AG04450 (cell line): ENCODE measurements at regions not wholly inside any gene's neighbourhood (a gene's known extent, or its start where the extent isn't known, plus 50 kb on each side); places are given as distances from the start of the nearest gene placed in this dataset.

ENCODE experiments used
- CTCF ChIA-PET: fragments of 300-600, 350-600 bp; formaldehyde crosslinking; extraction: SDS; loops from one replicate; lab custom pipeline; 2022; ENCODE audit warnings: antibody characterized with exemption, inconsistent platforms; lab: Charles Lee
- POLR2A ChIA-PET: fragments of 350-600 bp; formaldehyde crosslinking; extraction: SDS; loops from one replicate; lab custom pipeline; 2021; ENCODE audit warnings: antibody characterized with exemption, inconsistent platforms; lab: Yijun Ruan, JAX
- DNase-seq: peaks from one replicate; pipeline ENCODE4 v3.0.0-alpha.2; 2011; ENCODE audit warnings: low read depth, low spot score
- H3K27ac ChIP-seq: one replicate; pipeline ENCODE4 v1.5.1; 2012; ENCODE audit warnings: low read depth, low read length, control low read depth
- H3K27me3 ChIP-seq: one replicate; pipeline ENCODE4 v1.6.0; 2012; ENCODE audit warnings: low read length; ENCODE audit not compliant: control insufficient read depth, insufficient read depth
- H3K4me3 ChIP-seq: 2 replicates; pipeline ENCODE4 v1.5.1; 2011; ENCODE audit warnings: mild to moderate bottlenecking, low read depth, low read length, control low read depth
- H3K9me3 ChIP-seq: 2 replicates; pipeline ENCODE4 v1.5.1; 2012; ENCODE audit warnings: low read length; ENCODE audit not compliant: control insufficient read depth, insufficient read depth
- TF ChIP-seq, protein P1 (sequence below): IDR thresholded peaks from 2 replicates; pipeline ENCODE4 v1.5.1; 2011; ENCODE audit warnings: low read depth, low read length, control low read depth, inconsistent platforms

DNA sequence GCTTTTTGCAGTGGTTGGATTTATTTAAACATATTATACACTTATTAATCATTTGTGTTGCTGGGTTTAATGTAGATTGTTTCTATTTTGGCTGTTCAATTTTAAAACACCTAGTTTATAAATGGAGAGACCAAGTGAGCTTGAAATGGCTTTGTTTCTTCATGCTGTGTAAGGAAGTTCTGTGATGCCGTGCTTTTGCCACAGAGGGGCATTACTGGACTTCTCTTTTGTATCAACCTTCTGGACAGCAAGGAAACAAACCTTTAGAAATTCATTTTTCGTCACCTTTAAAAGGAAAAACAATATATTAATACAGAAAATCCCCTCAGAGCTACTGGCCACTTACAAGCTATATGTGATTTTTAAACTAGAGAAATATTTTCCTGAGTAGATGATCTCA, 81.9 kb downstream of the DMRTA1 start:
- Histone ChIP-seq H3K4me3 (no peak overlapping the region), H3K9me3 (no peaks in the 10 kb centered on the region), H3K27me3 (no peaks in the 10 kb centered on the region), H3K27ac (no peak overlapping the region)
- peak; percentile 11 for DNase-seq
- POLR2A ChIA-PET: no interaction called here
- TF ChIP-seq, protein P1, sequence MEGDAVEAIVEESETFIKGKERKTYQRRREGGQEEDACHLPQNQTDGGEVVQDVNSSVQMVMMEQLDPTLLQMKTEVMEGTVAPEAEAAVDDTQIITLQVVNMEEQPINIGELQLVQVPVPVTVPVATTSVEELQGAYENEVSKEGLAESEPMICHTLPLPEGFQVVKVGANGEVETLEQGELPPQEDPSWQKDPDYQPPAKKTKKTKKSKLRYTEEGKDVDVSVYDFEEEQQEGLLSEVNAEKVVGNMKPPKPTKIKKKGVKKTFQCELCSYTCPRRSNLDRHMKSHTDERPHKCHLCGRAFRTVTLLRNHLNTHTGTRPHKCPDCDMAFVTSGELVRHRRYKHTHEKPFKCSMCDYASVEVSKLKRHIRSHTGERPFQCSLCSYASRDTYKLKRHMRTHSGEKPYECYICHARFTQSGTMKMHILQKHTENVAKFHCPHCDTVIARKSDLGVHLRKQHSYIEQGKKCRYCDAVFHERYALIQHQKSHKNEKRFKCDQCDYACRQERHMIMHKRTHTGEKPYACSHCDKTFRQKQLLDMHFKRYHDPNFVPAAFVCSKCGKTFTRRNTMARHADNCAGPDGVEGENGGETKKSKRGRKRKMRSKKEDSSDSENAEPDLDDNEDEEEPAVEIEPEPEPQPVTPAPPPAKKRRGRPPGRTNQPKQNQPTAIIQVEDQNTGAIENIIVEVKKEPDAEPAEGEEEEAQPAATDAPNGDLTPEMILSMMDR: peak; percentile 64
- CTCF ChIA-PET: interaction anchor here (0.5 to 1.2 kb wide), 13 partner anchors 9 to 963 kb away, joined by 3 to 7 read pairs (median 4); no protein-coding TSS in a partner anchor

- no peak overlapping the region for H3K4me3 ChIP-seq
- no peaks in the 10 kb centered on the region for H3K9me3 ChIP-seq
- POLR2A ChIA-PET: no interaction called here
- no peaks in the 10 kb centered on the region for H3K27me3 ChIP-seq
- TF ChIP-seq, protein P1: no peak
- no peak for DNase-seq
- H3K27ac ChIP-seq: no peak overlapping the region
- CTCF ChIA-PET: interaction anchor here (0.6 kb wide), 2 partner anchors 864 to 915 kb away, joined by 3 read pairs; no protein-coding TSS in a partner anchor
Measured at GRCh38 chr9:22529426-22530199, 83.0 kb downstream of the DMRTA1 start.

- ChIA-PET POLR2A (no interaction called here), CTCF (interaction anchor here (0.6 kb wide), 1 partner anchor 163 kb away, joined by 3 read pairs; no protein-coding TSS in a partner anchor)
- Histone ChIP-seq H3K4me3 (no peak overlapping the region), H3K27ac (no peak overlapping the region), H3K27me3 (no peaks in the 10 kb centered on the region), H3K9me3 (no peaks in the 10 kb centered on the region)
- DNase-seq: no peak
- TF ChIP-seq, protein P1: no peak
Measured at GRCh38 chr9:22535780-22536179, 89.2 kb downstream of the DMRTA1 start.

GRCh38 chr9:22537721-22538120, 91.1 kb downstream of the DMRTA1 start:
- POLR2A ChIA-PET: no interaction called here
- DNase-seq: no peak
- Histone ChIP-seq H3K27ac (no peak overlapping the region), H3K27me3 (no peaks in the 10 kb centered on the region), H3K9me3 (no peaks in the 10 kb centered on the region), H3K4me3 (no peak overlapping the region)
- TF ChIP-seq, protein P1: no peak
- CTCF ChIA-PET: no interaction called here

DNA sequence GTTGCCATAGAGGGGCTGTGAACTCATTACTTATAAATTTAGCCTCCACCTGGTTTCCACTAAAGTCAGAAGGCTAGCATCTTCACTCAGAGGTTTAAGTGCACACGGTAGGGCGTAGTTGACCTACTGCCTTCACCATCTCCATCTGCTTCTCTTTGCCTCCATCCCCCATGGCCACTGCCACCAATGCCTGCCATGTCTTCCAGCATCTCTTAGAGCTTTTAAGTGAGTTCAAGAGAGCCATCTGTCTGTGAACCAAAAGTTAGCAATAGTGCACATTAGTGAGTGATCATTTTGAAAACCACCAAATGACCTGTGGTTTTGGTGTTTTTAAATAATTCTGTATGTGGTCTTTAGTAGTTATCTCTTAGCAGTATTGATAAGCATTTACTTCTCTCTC, 102.0 kb downstream of the DMRTA1 start:
- Histone ChIP-seq H3K27ac (no peak overlapping the region), H3K9me3 (no peaks in the 10 kb centered on the region), H3K4me3 (no peak overlapping the region), H3K27me3 (no peaks in the 10 kb centered on the region)
- no peak for DNase-seq
- ChIA-PET CTCF (no interaction called here), POLR2A (no interaction called here)
- TF ChIP-seq, protein P1: no peak
